Endothelial cell (in vitro differentiated cells): ENCODE measurements at regions not wholly inside any gene's neighbourhood (a gene's known extent, or its start where the extent isn't known, plus 50 kb on each side); places are given as distances from the start of the nearest gene placed in this dataset.

Experiments used
- DNase-seq: peaks from one replicate; pipeline ENCODE4 v3.0.0; 2021; ENCODE audit warnings: low spot score
- H3K27ac Mint-ChIP-seq: one replicate; pipeline ENCODE4 v1.8.0; 2021; ENCODE audit warnings: mixed read lengths, inconsistent platforms; ENCODE audit not compliant: unreplicated experiment
- H3K27me3 Mint-ChIP-seq: one replicate; pipeline ENCODE4 v1.8.0; 2021; ENCODE audit warnings: mild to moderate bottlenecking, moderate library complexity, mixed read lengths, inconsistent platforms; ENCODE audit not compliant: unreplicated experiment
- H3K36me3 Mint-ChIP-seq: one replicate; pipeline ENCODE4 v1.8.0; 2021; ENCODE audit warnings: mild to moderate bottlenecking, low read depth, mixed read lengths, inconsistent platforms; ENCODE audit not compliant: unreplicated experiment
- H3K4me1 Mint-ChIP-seq: one replicate; pipeline ENCODE4 v1.8.0; 2021; ENCODE audit warnings: mild to moderate bottlenecking, mixed read lengths, inconsistent platforms; ENCODE audit not compliant: unreplicated experiment
- H3K4me3 Mint-ChIP-seq: one replicate; pipeline ENCODE4 v1.8.0; 2021; ENCODE audit warnings: mild to moderate bottlenecking, mixed read lengths, inconsistent platforms; ENCODE audit not compliant: unreplicated experiment
- H3K9me3 Mint-ChIP-seq: one replicate; pipeline ENCODE4 v1.8.0; 2021; ENCODE audit warnings: mixed read lengths, inconsistent platforms; ENCODE audit not compliant: unreplicated experiment
- TF ChIP-seq, protein P1 (sequence below): fragments of 200-600 bp; sonication (generic); IDR thresholded peaks from one replicate; pipeline ENCODE4 v1.5.0; 2021; ENCODE audit warnings: antibody characterized with exemption; ENCODE audit not compliant: unreplicated experiment

DNA sequence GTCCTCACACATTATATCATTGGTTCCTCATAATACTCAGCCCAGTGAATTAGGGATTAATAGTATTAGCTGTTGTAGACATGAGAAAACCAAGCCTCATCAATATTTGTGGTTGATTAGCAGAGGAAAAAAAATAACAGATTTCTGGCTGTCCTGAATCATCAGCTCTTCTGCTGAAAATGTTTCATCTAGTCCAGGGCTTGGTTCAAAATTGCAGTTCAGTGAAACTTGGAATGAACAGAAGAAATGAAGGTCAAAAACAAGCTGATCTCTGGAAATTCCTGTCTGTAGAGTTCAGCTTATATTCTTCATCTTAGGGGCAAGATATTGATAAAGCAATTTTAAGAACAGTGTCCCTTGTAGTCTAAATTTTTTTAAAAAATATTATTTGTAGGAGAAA lies 361.1 kb upstream of the CCDC179 start:
- DNase-seq, result no peak
- H3K9me3 Mint-ChIP-seq, result no peaks in the 10 kb centered on the region
- no peaks in the 10 kb centered on the region for H3K36me3 Mint-ChIP-seq
- no peak overlapping the region for H3K4me3 Mint-ChIP-seq
- TF ChIP-seq, protein P1, sequence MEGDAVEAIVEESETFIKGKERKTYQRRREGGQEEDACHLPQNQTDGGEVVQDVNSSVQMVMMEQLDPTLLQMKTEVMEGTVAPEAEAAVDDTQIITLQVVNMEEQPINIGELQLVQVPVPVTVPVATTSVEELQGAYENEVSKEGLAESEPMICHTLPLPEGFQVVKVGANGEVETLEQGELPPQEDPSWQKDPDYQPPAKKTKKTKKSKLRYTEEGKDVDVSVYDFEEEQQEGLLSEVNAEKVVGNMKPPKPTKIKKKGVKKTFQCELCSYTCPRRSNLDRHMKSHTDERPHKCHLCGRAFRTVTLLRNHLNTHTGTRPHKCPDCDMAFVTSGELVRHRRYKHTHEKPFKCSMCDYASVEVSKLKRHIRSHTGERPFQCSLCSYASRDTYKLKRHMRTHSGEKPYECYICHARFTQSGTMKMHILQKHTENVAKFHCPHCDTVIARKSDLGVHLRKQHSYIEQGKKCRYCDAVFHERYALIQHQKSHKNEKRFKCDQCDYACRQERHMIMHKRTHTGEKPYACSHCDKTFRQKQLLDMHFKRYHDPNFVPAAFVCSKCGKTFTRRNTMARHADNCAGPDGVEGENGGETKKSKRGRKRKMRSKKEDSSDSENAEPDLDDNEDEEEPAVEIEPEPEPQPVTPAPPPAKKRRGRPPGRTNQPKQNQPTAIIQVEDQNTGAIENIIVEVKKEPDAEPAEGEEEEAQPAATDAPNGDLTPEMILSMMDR, result no peak
- H3K4me1 Mint-ChIP-seq, result no peaks in the 10 kb centered on the region
- no peak overlapping the region for H3K27ac Mint-ChIP-seq
- H3K27me3 Mint-ChIP-seq, result peaks cover 2% of the 10 kb centered on the region

- Mint-ChIP-seq H3K27ac (no peak overlapping the region), H3K4me1 (no peaks in the 10 kb centered on the region), H3K9me3 (no peaks in the 10 kb centered on the region)
These were observed 366.2 kb upstream of the CCDC179 start for GRCh38 chr11:23226331-23227077.

GRCh38 chr11:23227078-23227445 lies 366.8 kb upstream of the CCDC179 start:
- no peaks in the 10 kb centered on the region for H3K27me3 Mint-ChIP-seq
- no peak overlapping the region for H3K27ac Mint-ChIP-seq
- no peaks in the 10 kb centered on the region for H3K36me3 Mint-ChIP-seq
- H3K4me1 Mint-ChIP-seq, result no peaks in the 10 kb centered on the region
- DNase-seq, result no peak
- no peaks in the 10 kb centered on the region for H3K9me3 Mint-ChIP-seq
- no peak overlapping the region for H3K4me3 Mint-ChIP-seq
- TF ChIP-seq, protein P1, result no peak

More at GRCh38 chr11:23226331-23227077, 366.2 kb upstream of the CCDC179 start:
- TF ChIP-seq, protein P1, result no peak
- H3K36me3 Mint-ChIP-seq, result no peaks in the 10 kb centered on the region
- no peak for DNase-seq
- no peaks in the 10 kb centered on the region for H3K27me3 Mint-ChIP-seq
- no peak overlapping the region for H3K4me3 Mint-ChIP-seq

DNA sequence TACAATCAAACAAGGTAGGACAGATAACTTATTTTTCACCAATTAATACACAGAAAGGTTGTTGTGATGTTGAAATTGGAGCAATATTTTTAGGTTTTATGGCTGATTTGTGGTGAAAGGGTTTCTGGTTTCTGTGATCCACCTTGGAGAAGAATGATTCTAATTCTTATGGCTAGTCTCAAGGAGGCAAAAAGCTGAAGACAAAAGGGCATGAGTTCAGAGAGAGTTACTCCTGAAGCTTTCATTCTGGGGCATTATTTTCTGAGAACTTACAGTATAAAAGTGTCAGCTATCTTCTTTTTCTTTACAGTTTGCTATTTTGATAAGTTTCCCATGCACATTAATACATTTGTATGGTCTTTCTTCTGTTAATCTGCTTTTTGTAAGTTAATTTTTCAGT lies 372.4 kb upstream of the CCDC179 start:
- Mint-ChIP-seq H3K36me3 (no peaks in the 10 kb centered on the region), H3K9me3 (no peaks in the 10 kb centered on the region), H3K27ac (no peak overlapping the region), H3K27me3 (no peaks in the 10 kb centered on the region), H3K4me3 (no peak overlapping the region), H3K4me1 (no peaks in the 10 kb centered on the region)
- no peak for DNase-seq
- TF ChIP-seq, protein P1, result no peak

DNA sequence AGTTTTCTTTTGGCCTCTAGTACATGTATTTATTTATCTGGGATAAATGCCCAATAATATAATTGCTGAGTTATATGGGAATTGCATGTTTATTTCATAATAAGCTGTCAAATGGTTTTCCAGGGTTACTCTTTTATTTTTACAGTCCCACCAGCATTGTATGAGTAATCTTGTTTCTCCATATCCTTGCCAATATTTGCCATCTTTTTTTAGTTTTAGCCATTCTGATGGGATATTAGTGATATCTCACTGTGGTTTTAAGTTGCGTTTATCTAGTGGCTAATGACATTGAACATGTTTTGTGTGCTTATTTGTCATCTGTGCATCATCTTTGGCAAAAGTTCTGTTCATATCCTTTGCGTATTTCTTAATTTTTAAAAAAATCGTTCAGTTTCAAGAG lies 372.8 kb upstream of the CCDC179 start:
- H3K4me3 Mint-ChIP-seq, result no peak overlapping the region
- DNase-seq, result no peak
- TF ChIP-seq, protein P1, result no peak
- H3K27me3 Mint-ChIP-seq, result no peaks in the 10 kb centered on the region
- no peak overlapping the region for H3K27ac Mint-ChIP-seq
- no peaks in the 10 kb centered on the region for H3K36me3 Mint-ChIP-seq
- H3K4me1 Mint-ChIP-seq, result no peaks in the 10 kb centered on the region
- H3K9me3 Mint-ChIP-seq, result no peaks in the 10 kb centered on the region
